Mucosa of rectum (tissue), 2 donors: ENCODE measurements at regions not wholly inside any gene's neighbourhood (a gene's known extent, or its start where the extent isn't known, plus 50 kb on each side); places are given as distances from the start of the nearest gene placed in this dataset.

Experiments used
- H3K27ac ChIP-seq, 2 donors: one replicate each; pipeline ENCODE4 v1.7.0; 2013; ENCODE audit warnings: inconsistent platforms in 2 of 2, low read depth in 2 of 2, low read length in 2 of 2
- H3K27me3 ChIP-seq, 2 donors: one replicate each; pipeline ENCODE4 v1.7.0; 2013; ENCODE audit warnings: low read length in 2 of 2; ENCODE audit not compliant: control insufficient read depth in 2 of 2, insufficient read depth in 2 of 2
- H3K36me3 ChIP-seq, 2 donors: one replicate each; pipeline ENCODE4 v1.7.0; 2013; ENCODE audit warnings: low read length in 2 of 2; ENCODE audit not compliant: control insufficient read depth in 2 of 2, insufficient read depth in 2 of 2
- H3K4me1 ChIP-seq, 2 donors: one replicate each; pipeline ENCODE4 v1.7.0; 2013; ENCODE audit warnings: low read length in 2 of 2, mild to moderate bottlenecking in 1 of 2; ENCODE audit not compliant: control insufficient read depth in 2 of 2, insufficient read depth in 2 of 2
- H3K4me3 ChIP-seq, 2 donors: one replicate each; pipeline ENCODE4 v1.7.0; 2013; ENCODE audit warnings: low read length in 2 of 2
- H3K9ac ChIP-seq, 2 donors: one replicate each; pipeline ENCODE4 v1.7.0; 2013; ENCODE audit warnings: low read length in 2 of 2, low read depth in 1 of 2, mild to moderate bottlenecking in 1 of 2
- H3K9me3 ChIP-seq, 2 donors: one replicate each; pipeline ENCODE4 v1.7.0; 2013; ENCODE audit warnings: low read length in 2 of 2; ENCODE audit not compliant: control insufficient read depth in 2 of 2
- donor health status: healthy.
- donor health status: Normal muscosa, but diverticular disease.

DNA sequence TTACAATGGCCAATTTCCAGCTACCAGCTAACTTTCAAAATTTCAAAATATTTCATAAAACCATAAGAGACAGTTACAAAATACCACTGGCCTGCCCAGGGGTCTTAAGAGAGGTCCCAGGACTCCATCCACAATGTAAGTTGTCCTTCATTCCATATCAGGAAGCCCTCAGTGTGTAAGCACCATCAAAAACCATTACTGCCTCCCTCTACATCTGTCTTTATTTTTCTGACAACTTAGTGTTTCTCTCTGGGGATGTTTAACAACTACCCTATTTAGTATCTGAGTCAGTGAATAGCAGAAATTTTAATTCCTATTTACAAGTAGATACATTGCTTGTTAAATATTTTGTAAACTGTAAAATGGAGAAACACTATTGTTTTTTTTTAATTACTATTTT is 339.3 kb upstream of the ADAMTS5 start:
- Histone ChIP-seq H3K9me3 (no peaks in the 10 kb centered on the region), H3K27ac (peak overlapping the region in 1 of 2 donors; percentile 11), H3K4me1 (no peaks in the 10 kb centered on the region), H3K27me3 (no peaks in the 10 kb centered on the region), H3K36me3 (no peaks in the 10 kb centered on the region), H3K9ac (no peak overlapping the region), H3K4me3 (no peak overlapping the region)

DNA sequence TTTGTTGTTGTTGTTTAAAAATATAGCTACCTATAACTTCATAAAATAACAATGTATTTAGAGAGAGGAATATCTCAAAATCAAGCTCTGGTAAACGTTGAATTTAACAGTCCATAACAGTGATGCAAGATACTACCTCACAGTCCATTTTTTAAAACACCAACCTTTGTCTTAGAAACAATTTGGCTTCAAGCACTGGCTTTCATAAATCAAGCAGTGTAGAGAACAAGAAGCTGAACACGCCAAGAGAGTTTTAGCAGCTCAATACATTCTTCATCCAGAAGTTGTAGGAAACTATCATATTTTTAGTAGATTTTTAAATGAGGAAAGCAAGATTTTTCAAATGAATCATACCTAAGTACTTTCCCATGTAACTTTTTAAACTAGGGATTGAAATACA is 334.3 kb upstream of the ADAMTS5 start:
- no peaks in the 10 kb centered on the region for H3K4me1 ChIP-seq
- no peak overlapping the region for H3K27ac ChIP-seq
- no peaks in the 10 kb centered on the region for H3K9me3 ChIP-seq

DNA sequence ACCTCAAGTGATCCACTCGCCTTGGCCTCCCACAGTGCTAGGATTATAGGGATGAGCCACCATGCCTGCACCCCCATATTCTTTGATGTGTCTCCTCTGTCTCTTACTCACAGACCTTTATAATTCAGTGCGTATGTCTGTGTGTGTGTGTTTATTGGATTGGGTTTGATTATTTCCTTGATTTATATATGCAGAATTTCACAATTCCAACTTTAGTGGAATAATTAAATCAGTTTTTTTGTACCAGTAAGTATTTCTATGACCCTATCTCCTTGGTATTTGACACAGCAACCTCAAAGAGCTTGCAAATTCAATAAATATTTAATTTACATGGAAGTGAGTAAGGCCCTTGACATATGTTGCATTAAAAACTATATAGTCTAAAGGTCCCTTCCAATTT is 333.9 kb upstream of the ADAMTS5 start:
- Histone ChIP-seq H3K4me3 (no peak overlapping the region), H3K9ac (no peak overlapping the region), H3K4me1 (no peaks in the 10 kb centered on the region), H3K27me3 (no peaks in the 10 kb centered on the region), H3K27ac (no peak overlapping the region), H3K36me3 (no peaks in the 10 kb centered on the region), H3K9me3 (no peaks in the 10 kb centered on the region)

More for the DNA sequence above, 334.3 kb upstream of the ADAMTS5 start:
- H3K4me3 ChIP-seq: no peak overlapping the region
- no peaks in the 10 kb centered on the region for H3K27me3 ChIP-seq
- no peak overlapping the region for H3K9ac ChIP-seq
- H3K36me3 ChIP-seq: no peaks in the 10 kb centered on the region

DNA sequence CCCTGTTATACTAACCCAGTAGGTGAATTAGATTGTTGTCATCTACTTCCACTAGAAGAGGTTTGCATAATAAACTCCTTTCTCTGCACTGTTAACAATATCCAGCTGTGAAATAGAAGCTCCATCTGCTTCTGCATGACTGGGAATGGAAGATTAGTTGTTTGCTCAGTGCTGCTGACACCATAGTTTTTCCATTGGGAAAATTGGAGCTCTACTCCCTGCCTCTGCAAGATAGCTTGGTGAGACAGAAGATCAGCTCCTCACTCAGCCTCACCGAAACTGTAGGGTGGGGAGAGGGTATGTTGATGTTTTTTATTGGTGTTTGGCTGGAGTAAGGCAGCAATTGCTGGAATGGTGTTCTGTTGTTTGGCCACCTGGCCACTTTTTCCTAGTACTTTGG is 331.6 kb upstream of the ADAMTS5 start:
- Histone ChIP-seq H3K27me3 (no peaks in the 10 kb centered on the region), H3K27ac (no peak overlapping the region), H3K4me3 (no peak overlapping the region), H3K9ac (no peak overlapping the region), H3K4me1 (no peaks in the 10 kb centered on the region), H3K36me3 (no peaks in the 10 kb centered on the region), H3K9me3 (no peaks in the 10 kb centered on the region)

DNA sequence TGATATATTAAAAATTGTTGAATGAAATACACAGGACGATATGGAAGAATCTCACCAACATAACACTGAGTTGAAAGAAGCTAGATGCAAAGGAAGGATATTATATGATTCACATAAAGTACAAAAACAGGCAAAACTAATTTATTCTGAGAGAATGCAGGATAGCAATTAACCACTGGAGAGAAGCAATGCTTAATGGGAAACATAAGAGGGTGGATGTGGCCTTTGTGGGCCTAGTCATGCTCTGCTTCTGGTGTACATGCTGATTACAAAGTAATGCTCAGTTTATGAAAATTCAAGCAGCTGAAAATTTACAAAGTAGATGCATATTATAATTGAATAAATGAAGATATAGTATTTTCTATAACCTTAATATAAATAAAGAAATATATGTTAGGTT is 326.4 kb upstream of the ADAMTS5 start:
- H3K27ac ChIP-seq: no peak overlapping the region
- no peak overlapping the region for H3K4me3 ChIP-seq
- H3K9ac ChIP-seq: no peak overlapping the region
- no peaks in the 10 kb centered on the region for H3K27me3 ChIP-seq
- H3K36me3 ChIP-seq: no peaks in the 10 kb centered on the region
- H3K9me3 ChIP-seq: no peaks in the 10 kb centered on the region
- H3K4me1 ChIP-seq: no peaks in the 10 kb centered on the region

DNA sequence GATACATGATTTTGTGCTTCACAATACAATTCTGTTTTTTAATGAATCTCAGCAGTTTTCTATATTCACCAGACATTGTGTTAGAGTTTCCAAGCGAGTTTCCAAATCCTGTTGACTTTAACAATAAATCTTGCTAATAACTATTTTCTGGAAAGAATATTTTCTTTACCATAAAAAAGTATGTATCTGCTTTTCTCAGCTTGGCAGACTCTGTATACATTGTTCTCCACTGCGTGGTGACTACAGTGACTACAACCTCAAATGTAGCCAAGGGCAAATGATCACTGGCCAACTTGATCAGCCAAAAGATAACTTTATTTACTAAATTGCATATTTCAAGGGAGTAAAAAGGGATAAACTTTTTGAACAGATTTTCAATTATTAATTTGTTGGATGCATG is 325.9 kb upstream of the ADAMTS5 start:
- Histone ChIP-seq H3K9ac (no peak overlapping the region), H3K36me3 (no peaks in the 10 kb centered on the region), H3K4me1 (no peaks in the 10 kb centered on the region), H3K9me3 (no peaks in the 10 kb centered on the region), H3K27ac (no peak overlapping the region), H3K27me3 (no peaks in the 10 kb centered on the region), H3K4me3 (no peak overlapping the region)

DNA sequence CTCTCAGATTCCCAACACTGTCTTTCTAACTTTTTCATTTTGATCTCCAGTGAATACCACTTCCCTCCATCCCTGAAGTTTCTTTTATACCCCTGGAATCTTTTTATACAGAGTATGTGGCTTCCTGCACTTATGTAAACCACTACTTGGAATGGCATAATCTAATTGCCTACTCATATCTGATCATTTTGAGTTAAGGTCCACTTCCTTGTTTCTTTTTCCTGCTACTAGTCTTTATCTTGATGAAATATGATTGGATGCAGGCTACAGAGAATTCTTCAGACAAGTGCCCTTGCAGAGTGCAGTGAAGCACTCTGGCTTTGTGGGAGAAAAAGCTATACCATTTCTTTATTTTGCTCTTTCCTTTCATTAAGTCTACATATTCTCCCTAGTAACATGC is 325.3 kb upstream of the ADAMTS5 start:
- no peaks in the 10 kb centered on the region for H3K9me3 ChIP-seq
- H3K27me3 ChIP-seq: no peaks in the 10 kb centered on the region
- no peak overlapping the region for H3K4me3 ChIP-seq
- no peaks in the 10 kb centered on the region for H3K36me3 ChIP-seq
- H3K27ac ChIP-seq: no peak overlapping the region
- no peaks in the 10 kb centered on the region for H3K4me1 ChIP-seq
- H3K9ac ChIP-seq: no peak overlapping the region

DNA sequence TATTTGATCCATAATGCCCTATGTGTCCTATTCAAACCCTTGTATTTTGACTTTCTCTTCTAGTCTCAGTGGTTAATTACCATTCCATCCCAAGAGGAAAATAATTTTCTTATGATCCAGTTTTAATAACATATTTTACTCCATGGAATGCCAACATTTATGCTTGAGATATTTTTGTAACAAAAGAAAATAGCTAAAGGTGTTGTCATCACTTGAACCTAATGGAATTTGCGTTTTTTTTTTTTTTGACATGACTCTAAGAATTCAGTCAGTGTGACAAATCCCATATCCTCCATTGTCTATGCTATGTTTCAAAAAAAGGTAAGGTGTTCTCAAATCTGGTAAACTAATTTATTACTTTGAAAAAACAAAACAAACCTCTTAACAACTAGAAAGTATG is 324.1 kb upstream of the ADAMTS5 start:
- Histone ChIP-seq H3K4me1 (no peaks in the 10 kb centered on the region), H3K27me3 (no peaks in the 10 kb centered on the region), H3K27ac (no peak overlapping the region), H3K9ac (no peak overlapping the region), H3K9me3 (no peaks in the 10 kb centered on the region), H3K4me3 (no peak overlapping the region), H3K36me3 (no peaks in the 10 kb centered on the region)

DNA sequence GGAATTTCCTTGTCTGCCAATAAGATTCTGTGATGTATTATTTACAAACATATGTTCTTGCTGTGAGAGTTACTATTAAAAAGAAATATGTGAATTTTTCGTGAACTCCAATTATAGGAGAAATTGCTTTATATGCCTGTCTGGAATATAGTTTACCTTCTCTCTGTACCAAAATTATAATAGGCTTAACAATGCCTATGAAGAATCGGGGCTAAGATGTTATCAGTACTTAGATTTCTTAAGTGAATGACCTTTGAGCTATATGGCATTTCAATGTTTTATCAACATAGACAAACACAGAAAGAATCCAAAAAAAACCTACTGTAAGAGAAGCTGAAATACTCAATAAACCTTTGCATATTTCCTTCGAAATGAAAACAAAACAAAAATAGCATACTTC is 323.1 kb upstream of the ADAMTS5 start:
- Histone ChIP-seq H3K9ac (no peak overlapping the region), H3K27ac (no peak overlapping the region), H3K9me3 (no peaks in the 10 kb centered on the region), H3K27me3 (no peaks in the 10 kb centered on the region), H3K4me3 (no peak overlapping the region), H3K4me1 (no peaks in the 10 kb centered on the region), H3K36me3 (no peaks in the 10 kb centered on the region)

DNA sequence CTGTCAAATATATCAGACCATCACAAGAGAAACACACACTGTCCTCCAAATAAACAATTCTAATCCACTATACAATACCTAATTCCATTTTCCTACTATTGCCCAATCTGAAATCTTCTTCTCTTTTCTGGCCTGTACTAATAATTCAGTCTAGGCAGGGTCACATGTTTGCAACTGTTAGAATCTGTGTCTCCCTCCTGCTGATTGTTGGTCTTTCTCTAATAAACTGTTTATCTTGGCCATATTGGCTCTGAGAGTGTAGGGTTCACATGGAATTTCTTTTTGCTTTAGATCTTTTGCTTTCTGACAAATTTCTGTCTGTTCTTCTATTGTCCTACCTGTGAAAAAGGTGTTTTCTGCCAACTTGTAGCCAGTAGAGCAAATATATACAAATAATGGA is 319.9 kb upstream of the ADAMTS5 start:
- no peak overlapping the region for H3K4me3 ChIP-seq
- no peaks in the 10 kb centered on the region for H3K4me1 ChIP-seq
- H3K36me3 ChIP-seq: no peaks in the 10 kb centered on the region
- no peak overlapping the region for H3K27ac ChIP-seq
- H3K9me3 ChIP-seq: no peaks in the 10 kb centered on the region
- no peak overlapping the region for H3K9ac ChIP-seq
- H3K27me3 ChIP-seq: no peaks in the 10 kb centered on the region

DNA sequence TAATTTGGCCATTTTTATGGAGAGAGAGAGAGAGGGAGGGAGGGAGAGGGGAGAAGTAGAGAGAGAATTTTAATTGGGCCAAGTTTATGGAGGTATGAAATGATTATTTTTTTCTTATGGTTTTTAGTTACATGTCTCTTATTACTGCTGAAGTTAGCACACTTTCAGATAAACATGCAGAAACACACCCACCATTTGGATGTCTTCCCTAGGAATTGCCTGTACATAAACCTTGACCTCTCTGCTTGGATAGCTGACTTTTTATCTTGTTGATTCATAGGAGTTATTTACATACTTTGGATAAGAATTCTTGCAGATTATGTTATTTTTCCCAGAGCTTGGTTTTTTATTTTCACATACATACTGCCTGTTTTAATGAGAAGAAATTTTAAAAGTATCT is 310.2 kb upstream of the ADAMTS5 start:
- no peak overlapping the region for H3K4me3 ChIP-seq
- no peaks in the 10 kb centered on the region for H3K4me1 ChIP-seq
- no peak overlapping the region for H3K27ac ChIP-seq
- H3K9me3 ChIP-seq: no peaks in the 10 kb centered on the region
- no peak overlapping the region for H3K9ac ChIP-seq
- H3K27me3 ChIP-seq: no peaks in the 10 kb centered on the region
- H3K36me3 ChIP-seq: no peaks in the 10 kb centered on the region
